Right hindlimb (tissue), 1 donor: ENCODE measurements at regions not wholly inside any gene's neighbourhood (a gene's known extent, or its start where the extent isn't known, plus 50 kb on each side); places are given as distances from the start of the nearest gene placed in this dataset.
A peak's percentile ranks its signal among the peaks of the same experiment; 100 is the strongest.

Experiments used
- DNase-seq: peaks from one replicate; pipeline ENCODE4 v3.0.0-alpha.2; 2018

DNA sequence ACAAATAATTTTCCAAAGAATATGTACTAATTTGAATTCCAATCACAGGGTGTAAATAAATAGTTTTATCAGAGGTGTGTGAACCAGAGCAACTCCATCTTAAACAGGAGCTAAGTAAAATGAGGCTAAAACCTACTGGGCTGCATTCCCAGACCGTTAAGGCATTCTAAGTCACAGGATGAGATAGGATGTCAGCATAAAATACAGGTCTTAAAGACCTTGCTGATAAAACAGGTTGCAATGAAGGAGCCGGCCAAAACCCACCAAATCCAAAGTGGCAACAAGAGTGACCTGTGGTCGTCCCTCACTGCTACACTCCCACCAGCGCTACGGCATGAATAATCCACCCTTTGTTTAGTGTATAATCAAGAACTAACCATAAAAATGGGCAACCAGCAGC, 291.7 kb upstream of the SEMA3D start:
- DNase-seq, result no peak

DNA sequence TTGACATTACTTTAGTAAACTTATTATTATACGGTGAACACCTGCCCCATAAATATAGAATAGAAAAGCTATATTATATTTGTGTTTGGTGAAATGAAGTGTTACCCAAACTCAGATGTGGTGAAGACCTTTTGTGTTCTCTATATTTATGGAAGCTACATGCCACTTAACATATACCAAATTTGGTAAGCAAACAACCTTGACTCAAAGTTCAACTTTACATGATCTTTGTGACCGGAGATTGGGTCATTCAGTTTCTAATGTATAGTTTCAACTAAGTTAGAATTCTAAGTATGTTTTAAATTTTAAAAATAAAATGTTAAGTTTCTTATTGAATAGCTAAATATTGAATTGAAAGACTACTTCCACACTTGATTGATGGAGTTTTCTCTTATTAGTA, 288.6 kb upstream of the SEMA3D start:
- DNase-seq, result no peak

DNA sequence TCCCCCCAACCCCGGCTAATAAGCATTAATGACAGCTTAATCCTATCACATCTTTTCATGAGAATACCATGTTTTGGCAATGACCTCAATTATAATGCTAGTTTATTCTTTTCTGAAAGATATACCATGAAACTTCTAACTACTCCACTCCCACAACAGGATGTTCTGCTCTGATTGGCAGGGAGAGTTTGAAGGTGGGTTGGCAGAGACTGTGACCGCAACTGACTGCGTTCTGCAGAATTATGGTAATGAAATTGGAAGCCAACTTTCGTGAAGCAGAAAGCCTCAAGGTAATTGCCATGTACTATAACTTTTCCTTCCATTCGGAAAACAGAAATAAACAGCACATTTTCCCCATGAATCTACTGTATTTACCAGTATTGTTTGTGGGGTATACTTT, 288.2 kb upstream of the SEMA3D start:
- DNase-seq, result peak; percentile 21

DNA sequence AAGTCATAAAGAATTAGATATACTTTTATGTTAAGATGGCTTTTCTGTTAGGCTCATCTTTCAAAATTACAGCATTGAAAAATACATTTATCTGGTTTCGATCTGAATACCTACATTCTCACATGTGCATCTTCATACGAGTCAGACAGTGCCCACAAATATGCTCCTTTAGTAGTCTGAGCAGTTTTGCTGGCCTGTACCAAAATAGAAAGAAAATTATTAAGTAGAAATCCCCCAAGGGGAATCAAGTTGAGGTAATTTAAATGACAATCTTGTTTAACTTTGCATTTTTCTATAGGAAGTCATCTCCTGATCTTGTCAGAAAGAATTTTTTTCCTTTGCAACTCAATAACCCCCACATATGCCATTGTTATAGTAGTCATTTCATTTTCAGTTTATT, 287.4 kb upstream of the SEMA3D start:
- DNase-seq, result no peak

DNA sequence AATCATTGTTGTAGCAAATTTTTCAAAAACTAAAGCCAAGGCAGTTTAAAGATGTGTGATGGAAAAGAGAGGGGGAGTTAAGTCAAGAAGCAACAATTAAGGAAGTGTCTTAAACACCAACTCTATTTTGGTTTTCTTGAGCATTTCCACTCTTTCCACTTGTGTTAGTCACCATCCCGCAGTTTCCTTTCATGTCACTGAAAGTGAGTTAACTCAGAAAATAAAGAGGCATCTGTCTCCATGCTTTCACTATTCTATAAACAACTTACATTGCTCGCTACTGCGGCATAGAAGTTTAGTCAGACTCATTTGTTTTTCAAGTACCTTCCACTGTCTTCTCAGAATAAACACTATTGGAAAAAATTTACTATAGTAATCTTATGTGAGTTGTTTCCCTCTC, 284.9 kb upstream of the SEMA3D start:
- DNase-seq, result no peak

DNA sequence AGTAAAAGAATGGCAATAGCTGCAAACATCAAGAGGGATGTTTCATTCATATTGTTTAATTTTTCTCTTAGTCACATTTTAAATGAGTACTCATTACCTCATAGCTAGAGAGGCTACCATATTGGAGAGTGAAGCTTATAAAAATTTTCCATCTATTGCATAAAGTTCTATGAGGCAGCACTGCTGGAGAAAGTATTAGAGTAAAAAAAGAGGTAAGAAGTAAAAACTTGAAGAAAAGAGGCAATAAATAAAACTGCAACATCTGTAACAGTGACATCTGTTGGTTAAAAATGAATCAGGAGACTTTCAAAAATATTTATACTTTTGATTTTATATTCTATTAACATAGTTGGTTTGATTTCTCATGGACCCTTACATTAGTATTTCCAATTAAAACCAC, 284.5 kb upstream of the SEMA3D start:
- DNase-seq, result no peak

DNA sequence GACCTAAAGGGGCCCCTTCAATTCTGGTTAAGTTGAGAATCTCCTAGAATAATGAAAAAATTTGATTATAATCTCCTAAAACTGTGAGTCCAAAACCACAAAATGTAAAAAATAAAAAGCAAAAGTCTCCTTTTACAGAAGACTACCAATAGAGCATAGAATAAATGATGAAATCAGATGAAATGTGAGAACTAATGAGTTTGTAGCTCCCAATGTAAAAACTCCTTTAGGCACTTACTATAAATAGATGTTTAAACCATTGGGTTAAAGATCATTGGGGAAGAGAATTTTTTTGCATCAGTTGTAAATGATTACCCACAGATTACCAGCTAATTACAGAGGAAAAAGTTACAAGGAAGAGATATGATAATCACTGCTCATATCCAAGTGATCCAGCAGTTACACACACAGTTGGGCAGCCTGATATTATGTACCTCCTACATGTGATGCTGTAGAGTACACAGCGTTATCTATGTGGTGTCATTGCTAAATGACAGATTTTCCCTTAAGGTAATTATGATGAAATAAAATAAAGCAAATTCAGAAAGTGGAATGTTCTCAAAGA, 282.7 kb upstream of the SEMA3D start:
- no peak for DNase-seq

DNA sequence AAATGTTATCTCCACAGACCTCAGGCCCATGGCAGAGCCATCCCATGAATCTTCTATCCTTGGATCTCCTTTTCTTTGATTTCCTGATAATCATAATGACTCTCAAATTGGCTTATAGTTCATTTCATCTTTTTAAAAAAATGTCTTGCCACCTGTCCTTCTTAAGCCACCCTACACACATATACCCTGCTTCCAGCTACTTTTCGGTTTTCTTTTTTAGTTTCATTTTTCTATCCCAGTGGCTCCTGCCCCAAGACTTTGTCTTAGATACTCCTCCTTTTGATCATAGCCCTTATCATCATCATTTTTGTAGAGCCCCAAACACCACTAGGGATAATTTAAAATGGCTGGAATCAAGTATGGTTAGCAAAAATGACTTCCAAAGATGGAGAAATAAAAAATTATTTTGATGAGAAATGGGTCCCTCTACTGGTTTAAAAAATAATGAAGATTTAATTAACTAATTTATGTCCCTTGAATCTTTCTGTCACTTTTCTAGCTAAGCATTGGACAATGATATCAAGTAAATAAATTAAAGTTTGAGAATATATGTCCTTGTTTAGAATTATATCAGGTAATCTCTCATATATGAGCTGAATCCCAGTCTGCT, 277.3 kb upstream of the SEMA3D start:
- no peak for DNase-seq

DNA sequence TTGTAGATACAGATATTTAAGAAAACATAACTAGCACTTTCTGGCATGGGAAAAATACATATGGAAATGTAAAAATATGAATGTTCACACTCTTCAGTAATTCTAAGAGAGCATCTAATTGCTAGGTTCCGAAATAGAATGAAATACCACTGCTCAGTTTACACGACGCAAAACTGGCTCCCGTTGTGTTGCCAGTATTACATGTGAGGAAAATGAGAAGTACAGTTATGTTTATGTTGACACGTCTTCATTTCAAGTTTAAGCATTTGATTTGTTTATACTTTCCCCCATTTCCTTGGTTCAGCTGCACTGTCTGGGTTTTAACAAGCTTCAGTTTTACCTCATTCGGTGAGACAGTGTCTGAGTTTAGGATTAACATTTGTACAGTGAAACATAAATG, 275.8 kb upstream of the SEMA3D start:
- DNase-seq, result no peak

DNA sequence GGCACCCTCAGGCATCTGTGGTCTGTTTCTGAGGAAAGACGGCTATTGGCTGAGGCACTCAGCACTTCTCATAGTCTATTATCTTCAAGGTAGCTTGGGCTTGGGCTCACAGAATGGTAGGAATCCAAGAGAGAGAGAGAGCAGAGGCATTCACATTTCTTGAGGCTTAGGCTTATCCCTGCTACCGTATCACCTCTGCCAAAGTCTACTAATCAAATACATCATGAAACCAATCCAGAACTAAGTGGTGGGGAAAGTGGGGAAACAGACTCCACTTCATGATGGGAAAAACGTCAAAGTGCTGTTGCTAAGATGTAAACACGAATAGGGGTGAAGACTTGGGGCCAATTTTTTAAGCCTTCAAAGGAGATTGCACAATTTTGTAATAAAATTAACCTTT, 271.1 kb upstream of the SEMA3D start:
- DNase-seq, result no peak

DNA sequence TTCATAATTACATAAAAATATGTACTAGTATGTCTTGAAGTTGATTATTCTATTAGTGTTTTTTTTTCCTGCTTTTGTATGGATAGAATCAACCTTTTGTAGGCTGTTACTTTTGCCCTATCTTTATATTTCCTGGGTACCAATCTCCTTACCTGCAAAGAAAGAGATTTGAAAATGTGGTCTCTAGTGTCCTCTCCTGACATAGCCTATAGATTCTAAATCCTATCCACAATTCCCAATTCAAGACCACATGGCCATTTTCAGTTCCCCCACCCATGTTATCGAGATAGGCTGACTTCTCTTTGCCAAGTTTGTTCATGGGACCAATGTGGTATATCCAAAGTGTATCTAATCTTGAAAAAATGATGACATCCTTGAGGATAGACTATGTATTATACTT, 269.4 kb upstream of the SEMA3D start:
- no peak for DNase-seq

DNA sequence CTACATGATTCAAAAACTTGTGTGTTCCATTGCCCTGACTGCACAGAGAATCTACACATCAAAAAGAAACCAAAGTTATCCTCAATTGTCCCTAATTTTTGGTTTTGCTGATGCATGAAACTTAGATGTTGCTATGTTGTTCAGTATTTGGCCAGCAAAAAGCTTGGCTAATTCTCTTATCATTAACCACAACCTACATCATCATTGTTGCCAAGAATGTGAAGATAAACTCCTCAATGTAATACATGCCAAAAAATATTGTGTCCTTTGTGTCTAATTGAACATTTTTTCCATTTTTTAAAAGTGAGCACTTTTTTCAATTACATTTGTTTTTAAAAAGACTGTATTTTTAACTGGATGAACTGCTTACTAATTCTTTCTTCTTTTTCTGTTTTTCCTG, 268.0 kb upstream of the SEMA3D start:
- DNase-seq, result no peak

DNA sequence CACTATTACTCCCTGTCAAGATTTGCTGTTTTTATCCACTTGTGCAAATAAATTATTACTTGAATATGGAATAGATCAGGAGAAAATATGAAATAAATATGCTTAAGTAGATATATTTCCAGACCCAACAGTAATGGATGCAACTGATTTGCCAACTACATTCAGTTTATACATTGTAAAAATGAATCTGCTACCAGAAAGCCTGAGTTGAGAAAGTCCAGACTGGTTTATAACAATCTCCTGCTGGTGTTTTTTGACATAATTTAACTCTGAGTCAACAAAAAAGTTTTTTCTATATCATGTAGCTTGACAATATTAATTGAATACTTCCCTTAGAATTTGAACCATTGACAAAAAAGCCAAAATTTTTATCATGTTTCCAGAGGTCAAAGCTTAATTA, 265.8 kb upstream of the SEMA3D start:
- no peak for DNase-seq

DNA sequence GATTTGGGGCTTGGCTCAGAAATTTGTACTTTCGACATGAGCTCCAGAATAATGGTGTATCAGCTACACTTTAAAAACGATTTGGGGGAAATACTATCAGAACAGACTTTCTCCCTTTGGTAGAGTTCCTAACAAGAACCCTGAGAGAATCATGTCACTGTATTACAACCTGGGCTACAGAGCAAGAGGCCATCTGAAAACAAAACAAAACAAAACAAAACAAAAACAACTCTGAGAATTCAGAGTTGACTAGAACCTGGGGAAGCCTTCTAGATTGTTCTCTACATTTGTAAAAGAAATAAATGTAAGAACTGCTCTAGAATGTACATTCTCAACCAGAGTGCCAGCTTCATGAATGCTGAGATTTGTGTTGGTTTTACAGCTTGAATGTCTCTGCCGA, 262.6 kb upstream of the SEMA3D start:
- DNase-seq, result no peak

DNA sequence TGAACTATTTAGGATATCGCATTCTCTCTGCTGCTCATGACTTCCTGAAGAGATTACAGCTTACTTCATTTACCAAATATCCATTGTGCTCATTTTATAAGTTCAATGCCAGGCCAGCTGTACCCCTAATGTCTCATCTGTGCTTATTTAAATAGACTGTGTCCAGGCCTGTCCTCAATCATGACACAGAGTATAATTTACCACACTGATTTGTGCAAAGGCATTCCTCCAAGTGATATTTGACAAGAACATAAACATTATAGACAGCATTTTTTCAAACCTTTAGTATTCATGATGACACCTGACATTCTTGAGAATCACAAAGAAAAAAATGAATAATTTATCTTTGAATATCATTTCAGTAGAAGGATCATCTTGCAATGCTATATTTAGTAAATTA, 260.1 kb upstream of the SEMA3D start:
- DNase-seq, result no peak

DNA sequence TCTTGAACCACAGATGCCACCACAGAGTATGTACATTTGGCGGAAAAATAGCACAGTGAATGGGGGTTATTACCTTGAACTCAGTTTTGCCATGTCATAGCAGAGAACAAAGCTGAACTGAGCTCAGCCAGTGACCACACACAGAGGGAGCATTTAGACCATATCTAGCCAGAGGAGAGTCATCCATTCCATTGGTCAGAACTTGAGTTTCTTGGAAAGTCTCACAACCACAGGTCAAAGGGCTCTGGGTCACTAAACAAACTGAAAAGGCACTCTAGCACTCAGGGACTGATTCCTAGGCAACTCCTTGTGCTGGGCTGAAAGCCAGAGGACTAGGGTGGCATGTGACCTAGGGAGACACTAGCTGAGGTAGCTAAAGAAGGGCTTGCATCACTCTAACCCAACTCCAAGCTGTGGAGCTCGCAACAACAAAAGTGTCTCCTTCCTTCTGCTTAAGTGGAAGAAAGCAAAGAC, 239.7 kb upstream of the SEMA3D start:
- DNase-seq, result no peak

DNA sequence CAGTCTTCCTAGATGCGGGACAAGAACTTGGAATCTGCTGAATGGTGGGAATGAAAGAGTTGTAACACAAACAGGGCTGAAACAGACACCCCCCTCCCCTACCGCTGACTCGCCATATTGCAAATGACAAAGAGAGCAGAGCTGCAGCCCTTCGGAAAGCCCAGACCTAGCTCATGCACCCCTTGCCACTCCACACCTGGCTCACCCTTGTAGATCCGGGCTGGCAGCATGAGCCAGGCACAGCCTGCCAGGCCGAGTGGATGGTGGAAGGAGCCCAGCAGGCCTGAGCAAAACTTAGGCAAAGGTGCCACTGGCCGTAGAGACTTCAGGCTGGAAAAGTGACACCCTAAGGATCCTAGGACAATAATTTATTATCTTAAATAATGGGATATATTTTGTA, 237.4 kb upstream of the SEMA3D start:
- DNase-seq, result no peak

DNA sequence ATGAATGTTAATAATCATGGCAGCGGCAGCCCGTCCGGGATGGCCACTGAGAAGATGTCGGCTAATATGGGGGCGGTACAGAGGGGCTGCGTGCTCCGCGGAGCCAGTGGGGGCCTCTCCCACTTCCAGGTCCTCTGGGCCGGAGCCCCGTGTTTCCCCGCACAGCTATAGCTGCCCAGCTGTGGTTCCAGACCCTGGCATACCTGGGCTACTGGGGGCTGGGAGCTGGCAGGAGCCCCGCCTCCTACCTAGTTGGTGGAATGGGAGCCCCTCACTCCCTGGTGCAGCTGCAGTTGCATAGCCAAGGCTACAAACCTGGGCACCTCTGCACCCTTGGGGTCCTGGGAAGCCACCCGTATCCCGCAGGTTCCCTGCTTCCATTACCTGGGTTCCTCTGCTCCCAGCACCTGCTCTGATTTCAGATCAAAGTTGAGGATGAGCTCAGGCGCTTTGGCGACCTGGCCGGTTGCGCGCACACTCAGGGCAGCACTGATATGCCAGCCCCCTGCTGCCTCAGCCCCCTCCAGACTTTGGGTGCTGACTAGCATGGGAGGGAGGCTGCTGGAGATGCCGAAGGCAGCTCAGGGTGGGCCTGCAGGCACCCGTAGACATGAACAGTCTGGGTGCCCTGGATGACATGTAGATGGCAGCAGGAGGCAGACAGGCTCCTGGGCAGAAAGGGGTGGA, 236.5 kb upstream of the SEMA3D start:
- DNase-seq, result no peak

DNA sequence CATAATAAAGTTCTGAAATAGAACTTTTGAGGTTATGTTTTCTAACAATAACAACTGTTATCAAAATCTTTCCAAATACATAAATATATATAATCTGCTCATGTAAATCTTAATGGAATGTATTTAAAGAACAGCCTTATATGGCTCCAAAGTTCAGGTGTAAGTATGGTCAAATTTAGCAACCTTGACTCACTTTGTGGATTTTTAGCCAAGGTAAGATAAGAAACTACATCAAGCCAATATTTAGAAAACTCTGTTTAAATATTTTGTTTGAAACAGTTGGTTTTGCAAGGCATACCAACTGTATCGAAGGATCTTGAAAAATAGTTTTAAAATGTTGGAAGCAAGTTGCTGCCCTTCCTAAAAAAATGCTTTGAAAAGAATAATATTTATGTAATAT, 228.9 kb upstream of the SEMA3D start:
- DNase-seq, result no peak

DNA sequence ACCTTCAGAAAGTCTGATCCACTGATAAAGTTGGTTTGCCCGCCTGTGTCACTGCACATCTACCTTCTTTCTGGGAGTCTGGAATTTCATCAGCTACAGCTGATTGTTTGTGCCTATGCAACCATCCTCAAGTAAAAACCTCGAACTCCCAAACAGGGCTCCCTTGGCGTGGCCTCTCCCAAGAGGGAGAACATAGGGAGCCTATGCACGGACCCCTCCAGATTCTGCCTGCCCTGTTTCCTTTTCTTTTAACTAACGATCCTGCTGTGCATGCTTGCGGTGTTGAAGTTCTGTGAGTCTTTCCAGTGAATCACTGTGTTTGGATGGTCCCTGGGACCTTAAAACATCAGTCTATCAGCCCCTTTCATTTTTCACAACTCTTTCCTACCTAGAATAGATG, 226.9 kb upstream of the SEMA3D start:
- no peak for DNase-seq

DNA sequence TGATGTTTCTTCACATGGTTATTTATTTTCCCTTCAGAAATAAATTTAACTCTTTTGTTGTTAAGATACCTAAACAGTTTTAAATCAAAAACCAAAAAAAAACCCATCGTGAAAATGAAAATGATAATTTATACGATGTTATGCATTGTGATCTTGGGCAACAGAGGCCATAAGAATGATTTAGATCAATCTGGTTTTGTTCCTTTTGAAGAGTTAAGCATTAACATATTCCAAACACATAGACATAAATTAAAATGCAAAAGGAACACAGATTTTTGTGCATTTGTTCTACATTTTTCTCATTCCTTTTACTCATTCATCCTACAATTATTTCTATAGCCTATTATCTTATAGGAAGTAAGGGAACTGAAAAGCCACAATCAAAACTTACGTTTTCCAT, 226.1 kb upstream of the SEMA3D start:
- no peak for DNase-seq

DNA sequence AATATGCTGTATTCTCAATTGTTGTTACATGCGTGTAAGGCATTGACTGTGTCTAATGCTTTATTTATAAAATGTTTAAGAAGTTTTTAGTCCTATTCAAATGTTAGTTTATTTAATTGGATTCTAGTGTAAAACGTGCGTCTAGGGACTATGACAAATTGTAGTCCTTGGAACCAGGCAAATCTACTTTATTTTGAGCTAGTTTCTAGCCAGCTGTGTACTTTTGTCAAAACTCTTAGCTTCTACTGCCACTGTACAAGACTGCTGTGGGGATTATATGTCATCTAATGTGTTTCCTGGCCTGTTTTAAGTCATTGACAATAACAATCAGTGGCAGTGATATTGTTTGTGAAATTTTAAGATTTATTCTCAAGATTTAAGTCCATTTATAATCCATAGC, 220.5 kb upstream of the SEMA3D start:
- no peak for DNase-seq

DNA sequence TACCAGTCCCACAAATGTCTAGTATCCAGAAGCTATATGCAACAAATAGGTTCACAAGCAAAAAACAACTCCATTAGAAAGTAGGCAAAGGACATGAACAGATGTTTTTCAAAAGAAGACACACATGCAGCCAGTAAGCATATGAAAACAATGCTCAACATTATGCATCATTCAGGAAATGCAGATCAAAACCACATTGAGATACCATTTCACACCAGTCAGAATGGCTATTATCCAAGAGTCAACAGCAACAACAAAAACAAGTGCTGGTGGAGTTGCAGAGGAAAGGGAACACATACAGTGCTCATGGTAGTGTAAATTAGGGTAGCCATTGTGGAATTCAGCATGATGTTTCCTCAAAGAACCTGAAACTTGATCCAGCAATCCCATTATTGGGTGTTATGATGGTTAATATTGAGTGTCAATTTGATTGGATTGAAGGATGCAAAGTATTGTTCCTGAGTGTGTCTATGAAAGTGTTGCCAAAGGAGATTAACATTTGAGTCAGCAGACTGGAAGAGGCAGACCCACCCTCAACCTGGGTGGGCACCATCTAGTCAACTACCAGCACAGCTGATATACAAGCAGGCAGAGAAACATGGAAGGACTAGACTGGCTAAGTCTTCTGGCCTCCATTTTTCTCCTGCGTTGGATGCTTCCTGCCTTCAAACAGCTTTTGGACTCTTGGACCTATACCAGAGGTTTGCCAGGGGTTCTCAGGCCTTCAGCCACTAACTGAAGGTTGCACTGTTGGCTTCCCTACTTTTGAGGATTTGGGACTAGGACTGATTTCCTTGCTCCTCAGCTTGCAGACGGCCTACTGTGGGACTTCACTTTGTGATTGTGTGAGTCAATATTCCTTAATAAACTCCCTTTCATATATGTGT, 218.4 kb upstream of the SEMA3D start:
- no peak for DNase-seq

DNA sequence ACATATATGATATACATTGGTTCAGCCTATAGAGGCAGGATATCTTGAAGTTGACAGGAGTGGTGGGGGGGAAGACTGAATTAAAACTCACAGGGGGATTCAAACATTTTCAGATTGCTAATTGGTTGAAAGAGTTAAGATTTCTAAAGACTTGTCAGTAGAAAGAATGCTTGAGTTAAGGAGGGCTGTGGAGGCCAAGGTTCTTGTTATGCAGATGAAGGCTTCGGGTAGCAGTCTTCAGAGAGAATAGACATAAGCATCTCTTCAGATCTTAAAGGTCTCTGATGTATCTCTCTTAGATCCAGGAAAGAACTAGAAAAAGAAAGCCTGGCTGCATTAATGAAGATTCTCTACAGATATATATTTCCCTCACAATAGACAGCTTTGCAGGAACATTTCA, 209.8 kb upstream of the SEMA3D start:
- DNase-seq, result no peak
